ENCODE measurements at regions not wholly inside any gene's neighbourhood (a gene's known extent, or its start where the extent isn't known, plus 50 kb on each side); places are given as distances from the start of the nearest gene placed in this dataset.
"Not testable (repeated sequence)": the region's sequence is repeated elsewhere in the genome, so short reads cannot be mapped to it uniquely, and the experiment has no call there.

GRCh38 chr7:91405873-91406272, 141.6 kb downstream of the FZD1 start:
- TF ChIP-seq POLR2A (IDR thresholded peaks at IDR 0.05; ENCODE audit: low read length); GATA1 (IDR thresholded peaks at IDR 0.05; ENCODE audit: low read depth, low read length): not testable (repeated sequence)
